GM19193 (cell line): ENCODE measurements at regions not wholly inside any gene's neighbourhood (a gene's known extent, or its start where the extent isn't known, plus 50 kb on each side); places are given as distances from the start of the nearest gene placed in this dataset.

ENCODE experiments used
- POLR2A ChIP-seq: IDR thresholded peaks from 4 replicates; pipeline ENCODE4 v1.6.1; 2011; ENCODE audit not compliant: insufficient read depth, insufficient read length; ENCODE audit errors: extremely low read depth

DNA sequence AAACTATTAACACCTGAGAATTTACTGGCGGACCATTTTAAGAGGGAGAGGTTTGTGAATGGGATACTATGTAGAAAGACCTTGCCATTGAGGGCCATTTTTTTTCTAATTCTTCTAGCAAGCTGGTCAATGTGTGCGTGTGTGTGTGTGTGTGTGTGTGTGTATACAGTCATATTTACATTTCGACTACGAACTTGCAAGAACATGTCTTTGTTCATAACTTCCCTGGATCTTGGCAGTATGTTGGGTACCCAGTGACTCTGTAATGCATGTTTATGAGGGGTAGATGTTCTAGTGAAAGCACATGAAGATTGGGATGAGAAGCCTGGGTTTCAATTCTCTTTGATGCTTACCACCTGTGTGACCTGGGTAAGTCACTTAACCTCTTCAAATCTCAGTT, 133.6 kb downstream of the UBE2E3 start:
- TF ChIP-seq POLR2A, result no peak

DNA sequence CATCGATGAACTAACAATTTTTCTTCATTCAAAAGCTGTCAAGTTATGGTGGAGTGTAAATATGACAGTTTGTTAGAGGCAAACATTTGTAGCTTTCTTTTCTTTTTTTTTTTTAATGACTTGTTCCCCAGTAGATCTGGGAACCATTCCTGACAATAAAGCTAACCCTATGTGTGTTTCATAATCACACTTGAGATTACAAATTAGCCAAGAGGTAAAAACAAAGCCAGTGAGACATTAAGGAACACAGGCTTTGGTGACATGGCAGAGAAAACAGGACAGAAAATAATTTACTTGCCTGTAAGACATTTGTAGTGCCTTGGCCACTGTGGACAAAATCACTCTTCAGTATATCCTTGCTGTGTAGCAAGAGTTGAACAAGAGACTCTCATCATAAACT, 135.9 kb downstream of the UBE2E3 start:
- no peak for TF ChIP-seq POLR2A

DNA sequence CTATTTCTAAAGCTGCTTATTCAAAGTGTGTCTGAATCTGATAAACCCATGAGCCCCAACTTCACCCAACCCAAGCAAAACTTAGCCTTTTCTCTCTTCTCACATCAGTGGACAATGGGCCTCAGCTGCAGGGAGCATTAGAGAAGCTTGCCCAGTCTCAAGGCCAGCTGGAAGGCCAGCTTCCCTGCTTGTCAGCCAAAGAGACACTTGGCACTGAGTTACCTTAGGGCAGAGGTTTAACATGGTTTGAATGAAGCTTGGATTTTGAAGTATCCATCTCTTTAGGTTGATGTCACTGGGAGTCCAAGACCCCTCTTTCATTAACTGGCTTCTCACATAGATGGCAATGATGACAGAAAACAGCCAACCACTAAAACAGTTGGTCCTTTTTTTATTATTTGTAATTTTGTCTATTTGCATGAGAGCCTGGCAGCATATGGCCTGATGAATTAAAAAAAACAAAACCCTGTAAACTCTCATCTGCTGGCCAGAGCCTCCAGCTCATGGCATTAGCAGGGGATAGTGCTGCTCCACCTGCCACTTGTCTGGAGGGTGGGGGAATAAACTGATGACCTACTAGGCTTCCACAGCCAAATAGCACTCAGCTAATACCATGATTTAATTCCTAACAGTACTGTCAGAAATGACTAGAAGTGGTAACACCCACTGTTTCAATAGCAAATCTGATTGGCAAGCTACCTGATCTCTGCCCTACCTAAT, 137.0 kb downstream of the UBE2E3 start:
- TF ChIP-seq POLR2A, result no peak

DNA sequence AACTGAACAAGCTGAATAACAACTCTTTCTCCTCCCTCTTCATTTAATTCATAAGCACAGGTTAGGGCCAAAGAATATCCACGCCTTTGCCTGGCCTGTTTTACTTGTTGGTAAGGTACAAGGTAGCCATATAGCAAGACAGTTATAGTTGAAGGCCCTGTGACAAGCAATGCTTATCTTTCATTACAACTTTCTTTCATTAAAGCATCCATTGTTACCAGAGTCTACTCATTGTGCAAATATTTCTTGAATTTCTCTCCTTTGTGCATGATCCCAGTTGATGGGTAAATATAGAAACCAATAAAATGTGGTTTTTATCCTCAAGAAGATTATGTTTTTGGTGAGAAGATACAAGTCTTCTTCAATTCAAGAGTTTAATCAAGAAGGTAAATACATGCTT, 140.2 kb downstream of the UBE2E3 start:
- TF ChIP-seq POLR2A, result no peak

DNA sequence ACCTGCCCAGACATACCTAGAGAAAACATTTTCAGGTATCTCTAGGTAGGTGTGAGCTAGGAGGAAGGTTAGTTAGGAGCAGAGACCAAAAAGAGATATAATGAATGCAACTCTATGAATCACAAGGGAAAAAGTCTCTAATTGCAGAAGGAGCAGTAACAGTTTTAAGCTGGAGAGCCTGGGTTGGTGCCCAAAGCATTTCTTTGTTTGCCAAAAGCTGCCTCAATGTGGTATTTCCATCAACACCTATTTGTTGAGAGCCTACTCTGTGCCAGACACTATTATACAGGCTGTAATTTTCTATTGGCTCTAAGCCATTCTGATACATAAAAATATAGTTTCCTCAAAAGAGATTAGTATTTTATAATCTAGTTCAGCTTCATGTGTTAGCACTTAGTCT, 141.6 kb downstream of the UBE2E3 start:
- no peak for TF ChIP-seq POLR2A

DNA sequence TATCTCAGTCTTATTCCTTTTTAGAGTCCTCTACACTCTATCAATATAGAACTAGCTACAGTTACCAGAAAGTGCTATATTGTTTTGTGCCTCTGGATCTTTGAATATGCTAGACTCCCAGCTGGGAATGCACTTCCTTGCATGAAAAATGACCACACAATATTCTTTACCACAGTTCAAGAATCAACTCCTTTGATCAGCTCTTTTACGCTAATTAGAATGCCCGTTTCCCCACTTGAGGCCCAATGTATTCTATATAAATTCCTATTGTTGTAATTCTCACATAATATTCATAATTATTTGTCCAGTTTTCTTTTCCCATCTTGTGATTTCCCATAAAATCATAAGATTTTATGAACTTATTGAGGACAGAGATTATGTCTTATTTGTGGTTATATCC, 142.2 kb downstream of the UBE2E3 start:
- TF ChIP-seq POLR2A, result no peak

DNA sequence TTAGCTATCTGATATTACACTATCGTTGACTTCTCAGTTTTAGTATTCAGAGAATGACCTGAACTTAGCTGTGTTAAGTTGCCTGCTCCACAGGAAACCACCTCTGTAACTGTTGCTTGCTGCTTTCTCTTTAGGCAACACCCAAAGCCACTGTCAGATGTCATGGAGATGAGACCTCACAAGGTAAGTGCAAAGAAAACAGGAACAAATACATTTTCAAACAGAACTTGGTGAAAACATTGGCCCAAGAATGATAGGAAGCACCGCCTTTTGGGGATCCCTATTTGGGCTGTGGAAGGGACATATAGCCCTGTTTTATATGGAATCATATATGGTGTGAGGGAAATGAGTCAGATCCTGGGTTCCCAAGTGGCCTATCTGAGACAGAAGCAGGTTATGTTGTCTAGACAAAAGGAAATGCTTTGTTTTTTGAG, 143.4 kb downstream of the UBE2E3 start:
- TF ChIP-seq POLR2A, result no peak

DNA sequence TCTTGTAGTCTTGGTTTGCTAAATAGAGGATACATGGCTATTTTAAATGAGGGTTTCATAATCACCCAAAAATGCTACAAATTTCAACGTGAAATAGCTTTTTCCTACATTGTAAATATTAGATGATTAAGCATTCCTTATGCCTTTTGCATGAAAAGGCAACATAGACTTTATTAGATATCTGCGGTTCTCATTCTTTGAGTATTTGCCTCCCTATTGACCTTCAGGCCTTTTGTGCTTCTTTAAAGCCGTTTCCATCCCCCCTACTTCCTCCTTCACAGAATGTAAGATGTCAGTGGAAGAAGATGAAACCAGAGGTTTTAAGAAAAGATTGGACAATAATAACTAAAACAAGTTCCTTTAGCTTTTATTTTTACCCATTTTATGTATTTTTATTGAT, 144.1 kb downstream of the UBE2E3 start:
- TF ChIP-seq POLR2A, result no peak

DNA sequence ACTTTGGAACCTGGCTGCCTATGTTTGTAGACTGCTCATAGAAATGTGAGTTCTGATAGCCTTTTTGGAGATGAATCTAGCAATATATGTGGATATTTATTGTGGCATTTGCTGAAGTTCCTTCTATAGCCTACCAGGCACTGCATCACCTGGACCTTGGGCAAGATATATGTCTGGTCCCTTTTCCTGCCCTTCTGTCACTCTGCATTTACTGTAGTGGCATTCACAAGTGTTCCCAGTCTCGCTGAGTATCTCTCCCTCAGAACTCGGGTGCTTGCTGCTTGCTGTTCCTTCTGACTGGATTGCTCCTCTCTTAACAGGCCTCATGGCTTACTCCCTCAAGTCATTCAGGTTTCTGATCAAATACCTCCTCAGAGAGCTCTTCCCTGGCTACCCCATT, 145.0 kb downstream of the UBE2E3 start:
- no peak for TF ChIP-seq POLR2A

DNA sequence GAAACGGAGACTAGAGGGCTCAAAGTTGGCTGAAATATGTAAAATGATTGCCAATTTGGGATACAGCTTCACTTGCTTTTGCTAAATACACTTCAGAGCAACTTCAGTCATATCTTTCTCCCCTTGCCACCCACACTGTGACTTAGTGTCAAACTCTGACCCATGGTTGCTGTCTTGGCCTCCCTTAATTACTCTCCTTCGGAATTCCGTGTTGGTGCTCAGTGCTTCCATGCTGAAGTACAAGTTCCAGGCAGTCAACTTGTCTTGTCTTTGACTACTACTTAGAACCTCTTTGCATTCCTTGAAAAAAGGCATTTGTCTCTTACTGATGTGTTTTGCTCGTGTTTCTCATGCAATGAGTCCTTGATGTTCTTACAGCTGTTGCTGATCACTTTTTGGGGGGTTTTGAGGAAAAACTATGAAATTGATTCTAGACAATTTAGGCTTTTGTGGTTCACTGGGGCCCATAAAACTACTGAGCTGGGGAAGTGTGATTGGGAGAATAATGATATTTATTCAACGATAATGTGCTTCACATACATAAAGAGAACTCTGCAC, 146.0 kb downstream of the UBE2E3 start:
- no peak for TF ChIP-seq POLR2A

DNA sequence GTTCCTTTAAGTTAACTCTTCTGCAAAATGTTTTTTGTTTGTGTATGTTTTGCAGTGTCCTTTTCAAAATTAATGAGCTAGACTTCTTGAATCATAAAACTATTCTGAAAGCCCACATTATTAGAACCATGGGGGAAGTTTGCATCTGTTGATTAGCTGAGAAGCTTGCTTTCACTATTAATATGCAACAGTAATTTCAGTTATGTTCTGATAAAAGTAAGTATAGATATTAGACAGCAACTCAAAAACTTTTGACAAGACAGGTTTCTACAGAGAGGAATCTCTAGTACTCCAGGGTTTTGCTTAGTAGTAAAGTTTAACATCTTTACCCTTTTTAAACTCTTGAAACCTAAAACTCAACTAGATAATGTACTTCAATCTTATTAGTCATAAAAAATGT, 147.8 kb downstream of the UBE2E3 start:
- no peak for TF ChIP-seq POLR2A

DNA sequence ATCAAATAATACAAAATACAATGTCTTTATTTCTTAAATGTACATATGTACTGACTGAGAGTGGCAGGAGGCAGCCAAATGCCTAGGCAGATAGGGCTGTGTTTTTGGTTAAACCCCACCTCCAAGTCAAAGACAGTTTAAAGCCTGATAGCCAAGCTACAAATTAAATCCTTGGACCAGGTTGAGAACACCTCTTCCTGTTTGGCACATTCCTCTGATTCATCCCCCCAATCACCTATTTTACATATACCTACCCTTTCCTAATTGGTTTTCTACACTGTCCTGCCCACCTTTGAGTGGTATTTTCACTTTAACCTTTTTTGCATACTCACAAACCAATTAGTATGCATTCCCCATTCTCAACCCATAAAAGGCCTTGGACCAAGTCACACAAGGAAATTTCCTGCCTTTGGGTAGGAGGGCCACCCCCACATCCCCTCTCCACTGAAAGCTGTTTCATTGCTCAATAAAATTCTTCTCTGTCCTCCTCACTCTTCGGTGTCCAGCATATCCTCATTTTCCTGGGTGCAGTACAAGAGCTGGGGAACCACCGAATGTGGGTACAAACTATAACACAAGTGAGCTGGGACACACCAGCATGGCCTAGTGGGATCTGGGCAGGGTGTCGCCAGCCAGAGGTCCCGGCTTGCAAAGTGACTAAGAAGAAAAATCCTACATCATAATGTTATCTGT, 149.1 kb downstream of the UBE2E3 start:
- TF ChIP-seq POLR2A, result no peak

DNA sequence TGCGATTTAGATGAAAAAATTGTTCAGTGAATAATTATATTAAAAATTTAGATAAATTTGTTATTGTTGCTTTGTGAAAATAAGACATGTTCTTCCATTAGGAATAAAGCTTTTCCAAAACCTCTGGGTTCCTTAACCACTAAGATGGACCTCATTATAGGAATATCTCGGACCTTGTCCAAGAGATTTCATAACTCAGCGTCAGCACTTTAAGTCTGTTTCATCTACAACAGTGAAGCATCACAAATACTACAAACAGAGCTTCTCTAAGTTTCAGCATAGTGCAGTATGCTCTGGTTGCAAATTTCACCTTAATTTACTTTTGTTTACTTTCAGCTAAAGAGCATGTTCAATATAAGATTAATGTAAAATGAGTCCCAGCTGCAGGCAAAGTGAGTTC, 150.3 kb downstream of the UBE2E3 start:
- TF ChIP-seq POLR2A, result no peak

DNA sequence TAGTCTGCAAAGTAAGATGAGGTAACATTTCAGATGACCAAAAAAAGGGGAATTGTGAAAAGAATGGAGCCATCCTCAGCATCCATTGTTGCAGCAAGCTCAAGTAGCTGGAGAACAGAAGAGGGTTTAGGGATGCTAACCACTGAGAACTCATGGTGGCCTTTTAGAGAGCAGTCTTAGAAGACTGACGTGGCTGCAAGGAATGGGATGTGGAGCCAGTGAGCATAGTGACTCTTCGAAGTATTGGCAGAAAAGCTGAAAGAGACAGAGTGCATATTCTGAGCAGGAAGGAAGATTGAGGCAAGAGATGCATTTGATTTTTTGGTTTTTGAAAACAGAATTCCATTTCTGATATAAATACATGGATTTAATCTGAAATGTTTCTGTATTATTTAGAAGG, 151.2 kb downstream of the UBE2E3 start:
- TF ChIP-seq POLR2A, result no peak

DNA sequence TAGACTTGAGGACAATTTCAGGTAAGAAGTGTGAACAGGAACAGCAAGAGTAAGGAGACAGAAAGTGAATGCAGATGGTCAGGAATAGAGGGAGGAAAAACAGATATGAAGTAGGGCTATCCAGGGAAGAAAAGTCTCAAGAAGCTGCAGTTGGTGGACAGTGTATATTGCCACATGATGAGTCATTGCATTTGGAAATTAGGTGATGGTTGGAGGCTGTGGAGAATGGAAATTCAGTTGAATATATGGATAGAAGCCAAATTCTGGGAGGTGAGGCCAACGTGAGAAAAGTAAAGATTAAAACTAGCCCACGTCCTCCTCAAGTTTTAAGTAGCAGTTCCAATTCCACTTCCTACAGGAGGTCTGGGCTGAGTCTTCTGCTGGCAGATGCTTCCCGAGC, 158.4 kb downstream of the UBE2E3 start:
- TF ChIP-seq POLR2A, result no peak

DNA sequence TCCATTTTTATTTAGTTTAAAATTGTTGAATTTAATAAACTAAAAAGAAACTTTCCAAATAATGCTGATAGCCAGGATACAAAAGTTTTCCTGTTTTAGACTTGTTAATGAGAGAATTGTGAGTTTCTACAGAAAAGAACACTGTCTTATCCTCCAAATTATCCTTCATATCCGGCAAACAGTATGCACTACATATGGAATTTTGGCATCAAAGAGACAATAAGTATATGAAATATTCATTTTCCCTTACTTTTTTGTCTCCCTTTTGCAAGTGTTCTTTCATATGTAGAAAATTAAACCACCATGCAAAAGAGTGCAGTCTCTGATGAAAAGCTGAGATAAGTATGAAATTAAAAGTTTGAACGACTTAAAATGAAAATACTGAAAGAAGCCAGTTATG, 159.4 kb downstream of the UBE2E3 start:
- no peak for TF ChIP-seq POLR2A
